Skeletal muscle cell (primary cell): ENCODE measurements at regions not wholly inside any gene's neighbourhood (a gene's known extent, or its start where the extent isn't known, plus 50 kb on each side); places are given as distances from the start of the nearest gene placed in this dataset.

Source experiments
- DNase-seq: peaks from one replicate; pipeline ENCODE4 v3.0.0-alpha.2; 2010; ENCODE audit warnings: low read depth
- H3K4me3 ChIP-seq: 2 replicates; pipeline ENCODE4 v1.5.1; 2011; ENCODE audit warnings: low read depth, mild to moderate bottlenecking, control low read depth, low read length, moderate library complexity

DNA sequence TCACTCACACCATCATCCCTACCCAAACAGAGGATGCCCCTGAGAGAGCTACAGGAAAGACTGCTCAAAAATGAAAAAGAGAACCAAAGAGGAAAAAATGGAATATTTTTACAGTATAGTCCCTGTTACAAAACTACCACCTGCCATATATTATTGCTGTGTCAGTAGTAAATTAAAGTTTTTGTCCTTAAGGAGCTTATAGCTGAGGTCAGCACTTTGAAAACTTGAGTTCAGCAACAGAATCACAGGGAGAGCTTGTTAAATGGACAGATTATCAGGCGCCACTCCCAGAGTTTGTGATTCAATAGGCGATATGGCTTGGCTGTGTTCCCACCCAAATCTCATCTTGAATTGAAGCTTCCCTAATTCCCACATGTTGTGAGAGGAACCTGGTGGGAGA, 71.9 kb upstream of the FAM9A start:
- no peak for DNase-seq
- H3K4me3 ChIP-seq = no peak overlapping the region

- no peak for DNase-seq
- no peak overlapping the region for H3K4me3 ChIP-seq
These were observed 69.2 kb upstream of the FAM9A start for GRCh38 chrX:8870411-8870810.

DNA sequence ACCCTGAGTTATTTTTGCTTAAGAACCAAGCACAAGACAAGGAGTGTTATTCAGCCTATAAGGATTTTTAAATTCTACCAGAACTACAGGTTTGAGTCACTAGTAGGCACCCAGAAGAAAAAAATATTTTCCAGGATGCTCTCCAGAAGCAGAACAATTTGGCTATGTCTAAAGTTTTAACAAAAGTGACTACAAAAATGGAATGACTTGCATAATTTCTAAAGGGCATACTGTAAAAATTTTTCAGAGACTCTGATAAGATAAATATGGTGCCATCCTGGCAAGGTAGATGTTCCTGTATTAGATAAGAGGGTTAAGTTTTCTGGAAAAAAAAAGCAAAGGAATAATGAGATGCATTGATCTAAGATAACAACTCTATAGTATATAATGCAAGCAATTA, 68.6 kb upstream of the FAM9A start:
- no peak overlapping the region for H3K4me3 ChIP-seq
- no peak for DNase-seq

GRCh38 chrX:8868906-8869305, 67.7 kb upstream of the FAM9A start:
- H3K4me3 ChIP-seq = no peak overlapping the region
- DNase-seq = no peak

GRCh38 chrX:8868070-8868773, 67.0 kb upstream of the FAM9A start:
- DNase-seq = peak; percentile 74
- H3K4me3 ChIP-seq = no peak overlapping the region

DNA sequence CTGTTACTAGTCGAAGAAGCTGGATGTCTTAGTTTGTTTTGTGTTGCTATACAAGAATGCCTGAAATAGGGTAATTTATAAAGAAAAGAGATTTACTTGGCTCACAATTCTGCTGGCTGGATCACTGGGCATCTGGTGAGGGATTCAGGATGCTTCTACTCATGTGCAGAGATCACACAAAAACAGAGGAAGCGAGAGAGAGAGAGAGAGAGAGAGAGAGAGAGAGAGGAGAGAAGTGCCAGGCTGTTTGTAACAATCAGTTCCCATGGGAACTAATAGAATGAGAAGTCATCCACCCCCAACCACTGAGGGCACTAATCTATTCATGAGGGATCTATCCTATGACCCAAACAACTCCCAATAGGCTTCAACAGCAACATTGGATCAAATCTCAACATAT, 66.2 kb upstream of the FAM9A start:
- no peak for DNase-seq
- no peak overlapping the region for H3K4me3 ChIP-seq

DNA sequence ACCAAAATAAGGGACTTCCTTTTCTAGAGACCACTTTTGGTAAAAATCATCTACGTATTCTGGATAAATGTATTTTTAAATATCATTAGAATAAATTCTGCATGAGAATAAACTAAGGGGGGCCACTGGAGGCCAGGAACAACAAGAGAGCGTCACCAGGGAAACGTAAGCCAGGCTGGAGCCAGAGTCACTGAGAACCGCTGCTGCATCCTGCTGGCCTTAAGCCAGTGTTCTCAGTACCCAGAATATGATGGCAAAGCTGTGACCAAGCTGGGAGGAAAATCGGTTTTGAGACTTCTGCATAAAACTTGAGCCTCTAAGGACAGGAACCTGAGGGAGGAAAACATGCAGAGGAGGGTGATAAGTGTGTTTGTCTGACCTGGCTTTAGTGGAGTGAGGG, 63.0 kb upstream of the FAM9A start:
- no peak overlapping the region for H3K4me3 ChIP-seq

GRCh38 chrX:8861908-8862307, 60.7 kb upstream of the FAM9A start:
- no peak overlapping the region for H3K4me3 ChIP-seq
- no peak for DNase-seq

More for the DNA sequence above, 63.0 kb upstream of the FAM9A start:
- DNase-seq = no peak

- DNase-seq = no peak
- H3K4me3 ChIP-seq = no peak overlapping the region
These were observed 50.2 kb upstream of the FAM9A start for GRCh38 chrX:8851231-8851886.
